Activated T-cell treated with anti-CD3 and anti-CD28 coated beads for 24 hours (primary cell): ENCODE measurements at regions not wholly inside any gene's neighbourhood (a gene's known extent, or its start where the extent isn't known, plus 50 kb on each side); places are given as distances from the start of the nearest gene placed in this dataset.
"Not testable (repeated sequence)": the region's sequence is repeated elsewhere in the genome, so short reads cannot be mapped to it uniquely, and the experiment has no call there.

Experiments
- DNase-seq: peaks from one replicate; pipeline ENCODE4 v3.0.0-alpha.2; 2020; ENCODE audit warnings: low read depth

- DNase-seq = no peak
Observed at GRCh38 chr10:3932597-3933375, 147.8 kb upstream of the KLF6 start.

- no peak for DNase-seq
Observed at GRCh38 chr10:3931901-3932300, 146.9 kb upstream of the KLF6 start.

- DNase-seq = no peak
Observed at GRCh38 chr10:3931224-3931623, 146.2 kb upstream of the KLF6 start.

GRCh38 chr10:3928569-3928968, 143.6 kb upstream of the KLF6 start:
- no peak for DNase-seq

- DNase-seq = no peak
Observed at GRCh38 chr10:3928078-3928477, 143.1 kb upstream of the KLF6 start.

GRCh38 chr10:3926675-3927525, 141.9 kb upstream of the KLF6 start:
- no peak for DNase-seq

- no peak for DNase-seq
Observed at GRCh38 chr10:3926258-3926657, 141.2 kb upstream of the KLF6 start.

- no peak for DNase-seq
Observed at GRCh38 chr10:3925184-3925583, 140.2 kb upstream of the KLF6 start.

GRCh38 chr10:3924344-3924743, 139.3 kb upstream of the KLF6 start:
- no peak for DNase-seq

- DNase-seq = no peak
Observed at GRCh38 chr10:3923033-3923432, 138.0 kb upstream of the KLF6 start.

GRCh38 chr10:3919709-3920308, 134.8 kb upstream of the KLF6 start:
- no peak for DNase-seq

- not testable (repeated sequence) for DNase-seq
Observed at GRCh38 chr10:3917392-3917791, 132.4 kb upstream of the KLF6 start.

- DNase-seq = no peak
Observed at GRCh38 chr10:3914733-3915132, 129.7 kb upstream of the KLF6 start.

- no peak for DNase-seq
Observed at GRCh38 chr10:3911713-3912442, 126.9 kb upstream of the KLF6 start.

GRCh38 chr10:3911241-3911640, 126.2 kb upstream of the KLF6 start:
- no peak for DNase-seq

- DNase-seq = no peak
Observed at GRCh38 chr10:3909339-3909738, 124.3 kb upstream of the KLF6 start.

- DNase-seq = no peak
Observed at GRCh38 chr10:3908183-3908582, 123.2 kb upstream of the KLF6 start.

GRCh38 chr10:3907514-3907913, 122.5 kb upstream of the KLF6 start:
- no peak for DNase-seq

GRCh38 chr10:3906511-3907111, 121.6 kb upstream of the KLF6 start:
- DNase-seq = no peak

- DNase-seq = no peak
Observed at GRCh38 chr10:3904419-3904960, 119.5 kb upstream of the KLF6 start.

- no peak for DNase-seq
Observed at GRCh38 chr10:3902809-3903410, 117.9 kb upstream of the KLF6 start.
